NCI-H1436 (cell line): ENCODE measurements at regions not wholly inside any gene's neighbourhood (a gene's known extent, or its start where the extent isn't known, plus 50 kb on each side); places are given as distances from the start of the nearest gene placed in this dataset.

ENCODE experiments used
- DNase-seq: peaks from one replicate; lab custom pipeline; 2025; lab: John Stamatoyannopoulos, UW

DNA sequence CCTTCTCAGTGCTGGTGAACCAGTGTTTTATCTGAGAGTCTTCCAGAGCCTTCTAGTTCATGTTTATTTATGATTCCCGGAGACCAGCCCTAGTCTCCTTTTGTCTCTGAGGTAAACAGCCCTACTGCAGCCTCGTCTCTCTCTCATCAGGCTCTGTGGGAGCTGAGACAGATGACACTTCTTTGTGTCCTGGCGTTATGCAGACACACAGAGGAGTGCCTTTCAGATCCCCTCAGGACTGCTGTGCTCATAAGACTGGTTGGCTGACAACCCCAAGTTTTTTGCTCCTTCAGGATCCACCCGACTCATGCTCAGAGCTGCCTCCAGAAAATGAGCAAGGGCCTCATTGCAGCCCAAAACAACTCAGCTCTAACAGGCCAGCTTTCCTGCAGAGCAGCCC is 523.8 kb upstream of the SPHKAP start:
- no peak for DNase-seq

DNA sequence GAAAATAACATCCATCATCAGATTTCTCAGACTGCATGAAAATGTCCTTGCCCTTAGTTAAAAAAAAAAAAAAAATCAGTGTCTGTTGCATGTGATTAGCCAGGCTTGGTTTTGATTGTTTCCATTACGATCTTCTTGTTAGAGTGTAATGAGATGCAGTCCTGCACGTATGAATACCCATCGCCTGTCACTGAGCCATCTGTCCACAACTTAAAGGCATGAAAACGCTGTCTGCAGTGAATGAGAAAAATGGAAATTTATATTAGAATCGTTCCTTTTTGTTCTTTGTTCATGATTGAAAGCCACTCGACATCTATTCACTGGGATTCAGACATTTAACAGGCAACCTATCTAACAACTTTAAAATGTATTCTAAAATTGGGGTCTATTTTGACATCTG is 521.7 kb upstream of the SPHKAP start:
- DNase-seq, result no peak

DNA sequence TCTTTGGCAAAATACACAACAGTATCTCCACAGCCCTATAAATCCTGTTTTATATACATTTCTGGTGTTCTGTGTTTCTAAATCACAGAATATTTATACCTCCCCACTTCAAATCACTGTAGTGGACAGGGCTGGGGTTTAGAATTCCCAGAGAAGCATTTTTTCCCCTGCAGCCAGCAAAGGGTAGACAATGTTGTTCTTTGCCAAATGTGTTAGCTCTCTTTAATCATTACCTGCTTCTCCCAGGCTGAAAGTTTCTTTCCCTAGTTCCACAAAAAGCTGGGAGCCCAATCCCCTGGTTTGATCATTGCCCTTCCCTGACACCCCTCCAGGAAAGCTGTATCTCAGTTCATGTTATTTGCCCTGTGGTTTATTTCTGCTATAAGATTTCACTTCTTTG is 520.0 kb upstream of the SPHKAP start:
- no peak for DNase-seq

DNA sequence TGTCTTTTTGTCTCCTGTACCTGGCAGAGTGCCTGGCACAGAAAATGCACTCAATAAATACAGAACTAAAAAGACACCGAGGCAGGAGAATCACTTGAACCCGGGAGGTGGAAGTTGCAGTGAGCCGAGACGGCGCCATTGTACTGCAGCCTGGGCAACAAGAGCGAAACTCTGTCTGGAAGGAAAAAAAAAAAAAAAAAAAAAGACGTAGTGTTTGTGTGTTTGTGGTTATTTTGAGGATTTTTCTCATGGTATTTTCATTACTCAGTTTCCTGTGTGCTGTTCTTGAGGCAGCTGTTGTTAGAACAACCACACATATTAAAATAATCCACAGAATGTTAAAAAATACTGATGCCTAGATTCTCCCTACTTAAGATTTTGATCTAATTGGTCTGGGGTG is 519.2 kb upstream of the SPHKAP start:
- DNase-seq, result no peak

DNA sequence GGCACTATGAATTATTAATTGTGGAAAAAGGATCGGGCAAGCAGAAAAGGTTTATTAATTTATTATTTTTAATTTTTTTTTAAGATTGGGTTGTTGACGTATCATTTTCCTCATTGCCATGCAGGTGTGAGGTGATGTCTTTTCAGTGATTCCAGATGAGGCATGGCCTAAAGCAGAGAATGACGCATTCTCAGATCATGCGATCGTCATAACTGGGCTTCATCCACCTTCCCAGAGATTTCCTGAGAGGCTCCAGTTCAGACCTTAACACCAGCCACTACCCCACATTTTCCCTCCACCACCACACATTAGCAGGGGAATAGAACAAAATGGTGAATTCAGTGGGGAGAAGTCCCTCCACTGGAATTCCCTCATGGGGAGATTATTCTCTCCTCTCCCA is 518.4 kb upstream of the SPHKAP start:
- no peak for DNase-seq

DNA sequence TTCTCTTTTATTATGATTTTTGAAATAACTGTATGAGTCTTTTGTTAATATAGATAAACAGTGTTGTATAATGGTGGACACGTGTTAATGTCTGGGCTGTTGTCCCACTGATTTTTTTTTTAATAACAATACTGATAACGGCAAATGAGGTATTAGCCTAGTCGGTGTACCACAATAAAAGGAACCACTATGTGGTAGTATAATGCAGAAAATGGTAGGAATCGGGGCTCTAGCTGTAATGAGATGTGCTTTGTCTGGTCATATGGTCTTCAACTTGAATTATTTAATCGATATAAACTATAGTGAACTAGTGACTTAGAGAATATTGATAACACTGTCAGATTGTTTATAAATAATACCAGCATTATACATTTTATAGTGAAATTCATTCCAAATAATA is 517.9 kb upstream of the SPHKAP start:
- DNase-seq, result no peak

DNA sequence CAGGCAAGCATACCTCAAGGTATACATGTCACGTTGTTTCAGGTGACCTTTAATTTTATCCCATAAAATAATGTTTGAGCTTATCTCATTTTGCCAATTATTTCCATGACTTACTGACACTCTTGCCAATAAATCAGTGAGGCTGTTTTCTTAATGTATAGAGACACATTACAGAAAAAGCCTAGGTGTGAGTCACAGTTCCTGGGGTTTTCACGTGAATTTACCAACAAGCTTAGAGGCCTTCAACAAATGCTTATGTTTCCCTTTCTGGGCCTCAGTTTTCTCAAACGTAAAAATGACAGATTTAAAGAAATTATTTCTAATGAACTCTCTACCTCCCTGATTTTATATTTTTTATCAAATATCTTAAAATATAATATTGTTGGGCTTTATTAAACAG is 517.5 kb upstream of the SPHKAP start:
- no peak for DNase-seq

DNA sequence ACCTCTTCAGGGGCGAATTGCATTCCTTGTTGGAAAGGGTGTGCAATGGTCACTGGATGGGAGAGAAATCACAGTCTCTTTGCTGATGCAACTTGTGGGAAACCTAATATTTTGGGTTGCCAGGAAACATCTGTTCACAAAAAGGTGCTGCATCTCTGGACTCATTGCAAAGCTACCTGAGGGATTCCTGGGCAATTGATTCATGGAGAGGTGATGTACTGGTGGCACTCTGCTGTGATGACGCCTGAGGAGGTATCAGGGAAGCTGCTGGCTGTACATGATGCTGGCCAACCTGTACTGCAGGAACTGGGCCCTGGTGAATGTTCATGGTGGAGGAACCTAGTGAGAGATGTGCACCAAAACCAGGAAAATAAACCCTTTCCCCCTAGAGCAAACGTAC is 516.0 kb upstream of the SPHKAP start:
- no peak for DNase-seq

DNA sequence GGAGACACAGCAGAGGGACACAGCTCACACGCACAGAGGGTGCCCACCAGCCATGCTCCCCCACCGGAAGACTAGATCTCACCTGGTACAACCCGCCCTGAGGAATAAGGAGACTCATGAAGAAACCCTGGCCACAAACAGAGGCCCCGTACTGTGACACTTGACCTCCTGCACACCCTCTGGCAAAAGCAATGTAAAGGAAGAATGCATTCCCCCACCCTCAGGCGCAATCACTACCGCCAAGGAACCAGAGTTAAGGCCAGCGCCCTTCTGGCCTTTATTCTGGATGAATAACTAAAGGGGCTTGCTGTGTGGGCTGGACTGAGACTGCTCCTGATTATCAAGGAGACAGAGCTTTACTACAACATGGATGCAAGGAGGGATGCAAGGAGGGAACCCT is 509.2 kb upstream of the SPHKAP start:
- no peak for DNase-seq

DNA sequence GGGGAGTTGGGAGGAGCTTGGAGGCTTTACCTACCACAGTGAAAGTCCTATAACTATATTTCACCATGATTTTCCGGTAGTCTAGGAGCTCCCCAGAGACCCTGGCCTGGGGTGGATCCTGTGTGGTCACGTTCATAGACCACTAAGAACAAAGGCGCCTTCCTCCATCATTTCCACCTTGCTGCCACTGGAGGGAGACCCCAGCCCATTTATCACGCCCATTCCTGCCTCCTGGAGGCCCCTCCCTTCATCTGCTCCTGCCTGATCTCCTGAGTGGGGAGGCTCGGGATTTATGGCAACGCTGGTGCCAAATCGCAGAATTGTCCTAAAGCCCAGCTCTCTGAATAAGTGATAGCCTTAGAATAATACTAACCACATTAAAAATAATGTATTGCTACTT is 507.6 kb upstream of the SPHKAP start:
- DNase-seq, result peak; percentile 14

DNA sequence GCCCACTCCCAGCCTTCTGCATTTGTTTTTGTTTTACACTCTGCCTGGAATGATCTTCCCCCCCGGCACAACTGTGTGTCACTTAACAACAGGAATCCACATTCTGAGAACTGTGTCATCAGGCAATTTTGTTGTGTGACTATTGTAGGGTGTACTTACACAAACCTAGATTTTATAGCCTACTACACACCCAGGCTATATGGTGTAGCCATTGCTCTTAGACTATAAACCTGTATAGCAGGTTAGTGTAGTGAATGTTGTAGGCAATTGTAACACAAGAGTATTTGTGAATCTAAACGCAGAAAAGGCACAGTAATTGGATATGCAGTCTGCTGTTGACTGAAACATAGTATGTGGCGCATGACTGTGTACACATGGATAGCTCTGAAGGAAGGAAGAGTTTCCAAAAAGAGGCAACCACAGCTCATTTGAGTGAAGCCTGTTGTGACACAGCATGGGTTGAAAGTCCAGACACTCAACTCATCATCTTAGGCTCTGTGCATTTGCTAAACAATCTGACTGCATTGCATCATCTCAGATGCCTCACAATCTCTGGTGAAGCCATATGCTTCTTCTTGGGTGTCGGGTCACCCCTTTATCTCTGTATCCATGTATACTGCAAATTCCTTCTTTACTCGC is 506.6 kb upstream of the SPHKAP start:
- no peak for DNase-seq

DNA sequence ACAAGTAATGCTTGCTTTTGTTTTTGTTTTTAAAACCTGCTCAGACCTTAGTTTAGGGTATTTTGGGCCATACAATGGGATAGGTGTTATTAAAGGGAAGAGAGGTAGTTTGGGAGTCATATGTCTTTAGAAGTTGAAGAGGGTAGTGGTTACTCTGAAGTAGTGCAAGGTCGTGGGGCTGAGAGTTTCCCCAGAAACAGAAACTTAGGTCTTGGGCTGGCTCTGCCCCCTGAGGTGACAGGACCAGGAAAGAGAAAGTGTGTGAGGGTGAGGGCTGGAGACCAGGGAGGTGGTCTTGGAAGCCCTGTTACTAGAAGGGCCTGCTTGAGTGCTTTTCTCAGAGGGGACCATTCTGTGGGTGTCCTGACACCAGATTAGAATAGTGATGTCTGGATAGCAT is 500.5 kb upstream of the SPHKAP start:
- DNase-seq, result no peak

DNA sequence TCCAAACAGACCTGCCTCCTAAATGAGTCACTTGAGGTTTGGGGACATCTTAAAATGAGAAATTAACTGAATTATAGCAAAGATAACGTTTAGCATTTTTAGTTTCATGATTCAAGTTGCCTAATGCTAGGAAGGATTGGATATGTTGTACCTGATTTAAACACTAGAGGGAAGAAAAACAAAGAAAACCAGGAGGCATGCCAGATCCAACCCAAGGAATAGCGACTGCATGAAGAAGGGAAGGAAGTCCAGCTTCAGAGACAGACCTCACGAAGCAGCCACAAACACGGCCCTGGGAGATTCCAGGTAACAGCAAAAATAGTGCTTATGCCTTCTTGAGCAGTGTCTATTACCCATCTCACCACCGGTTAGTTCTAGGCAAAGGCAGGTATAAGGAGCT is 499.9 kb upstream of the SPHKAP start:
- DNase-seq, result peak; percentile 18

DNA sequence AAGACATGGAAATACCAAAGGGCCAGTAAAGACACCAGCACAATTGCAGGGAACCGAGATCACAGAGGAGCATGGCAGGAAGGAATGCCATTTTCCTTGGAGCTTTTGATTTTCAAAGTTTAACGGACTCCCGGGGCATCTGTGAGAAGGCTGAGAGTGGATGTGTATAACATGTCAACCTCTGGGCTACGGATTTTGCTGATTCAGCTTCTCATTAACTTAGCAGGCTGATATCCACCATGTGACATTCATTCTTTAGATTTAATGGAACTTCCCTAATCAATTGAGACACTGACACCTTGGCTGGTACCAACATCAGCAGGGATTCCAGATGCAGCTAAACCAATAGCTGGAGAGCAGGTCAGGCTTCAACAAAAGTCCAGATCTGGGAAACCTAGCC is 496.6 kb upstream of the SPHKAP start:
- no peak for DNase-seq

DNA sequence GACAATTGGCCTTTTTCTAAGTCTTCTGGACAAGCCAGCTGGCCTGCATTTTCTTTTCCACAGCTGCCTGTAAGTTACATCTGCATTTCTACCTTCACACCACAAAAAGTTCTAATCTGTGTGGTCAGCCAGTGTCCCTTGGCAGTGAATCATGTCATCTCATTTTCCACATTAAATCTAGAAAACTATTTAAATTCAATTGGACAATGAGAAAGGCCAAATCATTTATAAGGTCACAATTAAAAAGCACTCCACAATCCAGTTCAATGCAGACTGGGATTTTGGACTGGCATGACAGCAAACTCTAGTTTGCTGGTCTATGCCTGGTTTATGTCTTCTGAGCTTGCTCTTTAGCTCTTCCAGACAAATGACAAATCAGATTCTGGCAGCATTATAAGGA is 494.2 kb upstream of the SPHKAP start:
- DNase-seq, result no peak

DNA sequence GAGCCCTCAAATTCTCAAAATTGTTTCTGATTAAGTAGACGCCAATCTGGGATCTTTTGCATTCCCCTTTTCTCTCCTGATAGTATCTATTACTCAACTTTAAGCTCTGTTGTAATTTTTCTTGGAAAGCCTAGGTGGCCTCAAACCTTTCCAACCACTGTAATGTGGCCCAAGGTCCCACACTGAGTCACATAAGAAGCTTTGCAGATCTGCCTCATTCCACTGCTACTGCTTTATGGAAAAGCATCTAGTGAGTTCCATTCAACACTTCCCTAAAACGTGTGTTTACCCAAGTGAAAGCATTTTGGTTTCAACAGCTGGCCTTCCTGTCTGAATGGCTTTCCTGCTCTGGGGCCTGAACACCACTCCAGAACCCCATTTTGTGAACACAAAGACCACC is 493.6 kb upstream of the SPHKAP start:
- no peak for DNase-seq

DNA sequence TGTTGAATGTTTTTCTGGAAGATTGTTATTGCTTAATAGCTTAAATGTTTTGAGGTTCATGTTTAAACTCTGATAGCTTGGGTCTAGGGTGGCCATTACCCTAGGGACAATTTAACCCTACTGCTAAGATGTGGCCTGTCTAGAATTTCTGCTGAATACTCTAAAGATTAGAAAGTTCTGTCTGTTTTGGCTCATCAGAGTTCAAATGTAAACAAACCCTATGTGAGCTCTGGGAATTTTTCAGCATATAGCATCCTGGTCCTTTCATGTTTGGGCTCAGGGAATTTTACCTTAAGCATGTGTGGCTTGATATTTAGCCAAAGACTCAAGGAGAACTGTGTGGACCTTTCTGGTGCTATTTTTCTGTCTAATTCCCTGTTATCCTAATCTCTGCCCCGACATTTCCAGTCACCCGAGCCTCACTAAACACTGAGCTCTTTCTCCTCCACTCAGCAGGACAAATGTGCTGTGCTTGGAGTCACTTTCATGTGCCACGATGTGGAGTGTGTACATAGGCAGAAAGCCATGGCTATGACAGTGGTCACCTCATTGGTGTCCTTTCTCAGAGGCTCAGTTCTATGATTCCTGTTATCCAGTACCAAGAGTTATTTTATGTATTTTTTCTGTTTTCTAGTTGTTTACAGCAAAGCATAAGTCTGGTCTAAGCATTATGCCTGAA is 492.5 kb upstream of the SPHKAP start:
- DNase-seq, result no peak

DNA sequence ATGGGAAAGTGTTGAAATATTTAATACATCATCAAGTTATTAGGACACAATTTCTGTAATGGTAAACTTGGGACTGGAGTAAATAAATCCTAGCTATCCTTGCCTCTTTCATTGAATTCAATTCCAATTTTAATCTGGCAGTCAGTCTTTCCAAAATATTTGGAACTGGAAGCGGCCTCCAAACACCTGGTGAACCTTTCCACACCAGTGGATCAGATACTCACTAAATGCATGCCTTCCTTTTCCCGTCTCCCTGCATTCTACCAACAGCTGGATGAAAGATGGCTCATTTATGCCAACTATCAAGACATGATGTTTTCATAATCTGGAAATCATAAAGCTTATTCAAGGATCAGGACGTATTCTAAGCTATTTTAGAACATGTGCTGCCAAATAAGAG is 488.2 kb upstream of the SPHKAP start:
- no peak for DNase-seq

DNA sequence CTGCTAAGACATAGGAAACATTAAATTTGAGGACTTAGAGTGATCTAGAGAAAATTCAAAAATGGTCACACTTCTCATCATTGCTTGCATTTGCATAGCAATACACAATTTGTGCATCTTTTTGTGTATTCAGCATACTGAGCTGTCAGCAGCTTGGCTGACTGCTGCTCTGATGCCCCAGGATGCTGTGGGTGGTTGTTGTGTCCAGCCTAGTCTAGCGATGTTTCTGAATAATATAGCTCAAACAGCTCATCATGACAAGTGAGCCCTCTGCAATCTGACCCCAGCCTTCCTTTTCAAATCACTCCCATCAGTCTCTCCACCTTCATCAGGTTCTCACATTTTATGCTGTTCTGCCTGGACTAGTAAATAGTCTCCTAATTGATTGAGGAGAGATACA is 483.7 kb upstream of the SPHKAP start:
- DNase-seq, result no peak

DNA sequence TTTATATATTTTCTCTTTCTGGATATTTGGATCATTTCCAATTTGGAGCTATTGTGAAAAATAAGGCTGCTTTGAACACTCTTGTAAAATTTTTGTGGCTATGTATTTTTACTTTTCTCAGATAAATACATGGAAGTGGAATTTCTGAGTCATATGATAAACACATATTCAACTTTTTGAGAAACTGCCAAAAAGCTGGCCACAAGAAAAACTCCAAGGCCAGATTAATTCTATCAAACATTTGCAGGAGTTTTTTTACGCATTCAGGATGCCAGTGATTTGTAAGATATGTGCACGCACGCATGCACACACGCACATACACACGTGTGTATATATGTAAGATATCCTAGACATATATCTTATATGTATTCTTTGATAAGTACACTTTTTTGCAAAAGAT is 477.5 kb upstream of the SPHKAP start:
- no peak for DNase-seq

DNA sequence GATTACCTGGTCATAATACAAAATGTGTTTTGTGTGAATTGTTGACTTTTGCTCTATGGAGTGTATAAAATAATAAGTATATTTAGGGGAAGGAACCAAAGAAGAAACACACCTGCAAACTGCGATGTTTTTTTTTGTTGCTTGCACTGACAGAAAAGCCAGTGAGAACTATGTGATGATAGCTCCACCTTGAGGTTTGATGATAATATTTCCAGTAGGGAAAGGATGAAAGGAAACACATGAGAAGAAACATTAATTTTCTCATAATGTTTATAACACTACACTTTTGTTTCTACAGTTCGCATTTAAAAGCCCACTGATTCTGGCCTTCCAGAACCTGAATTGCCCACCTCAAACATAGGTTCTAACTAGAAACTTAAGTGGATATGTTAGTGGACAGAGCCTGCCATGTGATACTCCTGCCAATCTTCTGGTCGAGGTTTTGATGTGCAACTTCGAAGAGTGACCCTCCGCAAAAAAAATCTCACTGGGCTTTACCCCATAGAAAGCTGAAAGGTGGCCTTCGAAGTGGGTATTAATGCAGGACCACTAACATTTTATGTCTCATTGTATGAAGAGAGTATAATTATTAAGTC is 476.4 kb upstream of the SPHKAP start:
- DNase-seq, result peak; percentile 62

DNA sequence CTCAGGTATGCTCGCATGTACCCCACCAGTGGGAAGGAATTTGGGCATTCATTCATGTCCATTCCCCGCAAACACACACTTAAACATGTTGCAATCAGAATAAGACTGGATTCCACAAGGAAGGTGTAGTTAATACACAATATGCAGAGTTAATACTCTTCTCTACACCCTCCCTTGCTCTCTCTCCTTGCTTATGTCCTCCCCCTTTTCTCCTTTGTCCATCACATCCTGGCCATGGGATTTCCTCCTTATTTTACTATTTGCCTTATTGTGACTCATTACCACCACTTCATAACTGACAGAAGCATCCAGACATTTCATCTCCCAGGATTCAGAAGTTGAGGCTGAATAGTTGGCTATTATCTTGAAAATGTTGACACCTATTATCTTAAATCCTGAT is 473.8 kb upstream of the SPHKAP start:
- DNase-seq, result no peak

DNA sequence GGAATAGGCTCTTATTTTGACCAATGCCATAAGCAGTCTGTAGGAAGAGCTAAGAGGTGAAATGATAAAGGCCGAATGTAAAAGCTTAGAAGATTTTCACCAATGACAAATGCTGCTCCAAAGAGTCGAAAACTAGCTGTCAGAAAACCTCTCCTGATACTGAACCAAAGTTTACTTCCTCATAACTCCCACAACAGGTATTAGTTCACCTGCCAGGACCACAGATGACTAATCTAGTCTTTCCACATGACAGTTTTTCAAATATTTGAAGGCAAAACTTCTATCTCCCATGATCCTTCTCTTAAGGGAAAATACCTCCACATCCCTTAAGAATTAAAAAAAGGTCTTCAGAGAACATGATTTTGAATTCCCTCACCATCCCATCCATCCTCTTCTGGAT is 473.2 kb upstream of the SPHKAP start:
- no peak for DNase-seq

DNA sequence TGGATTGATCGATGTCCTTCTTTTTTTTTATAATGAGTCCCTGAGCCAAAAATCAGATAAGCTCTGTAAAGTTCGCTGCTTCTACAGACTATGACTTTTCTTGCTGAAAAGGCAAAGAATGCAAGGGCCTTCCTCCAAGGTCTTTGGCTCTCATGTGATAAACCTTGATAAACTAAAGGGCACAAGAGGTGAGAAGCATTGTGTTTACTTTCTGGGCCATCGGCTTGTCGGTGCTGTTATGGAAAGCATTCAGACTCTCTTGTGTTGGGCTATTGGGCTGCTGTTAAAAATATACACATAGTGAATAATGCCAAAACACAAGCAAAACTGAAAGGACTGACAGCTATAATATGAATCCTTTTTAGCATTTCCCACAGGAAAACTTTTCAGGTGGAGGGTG is 472.4 kb upstream of the SPHKAP start:
- no peak for DNase-seq
